Hepatocyte (in vitro differentiated cells): ENCODE measurements at regions not wholly inside any gene's neighbourhood (a gene's known extent, or its start where the extent isn't known, plus 50 kb on each side); places are given as distances from the start of the nearest gene placed in this dataset.
"Not testable (repeated sequence)": the region's sequence is repeated elsewhere in the genome, so short reads cannot be mapped to it uniquely, and the experiment has no call there.

ENCODE experiments used
- DNase-seq: peaks from one replicate; pipeline ENCODE4 v3.0.0-alpha.2; 2016; ENCODE audit warnings: low spot score
- H2AFZ ChIP-seq: fragments of 200-600 bp; sonication (generic); 2 replicates; pipeline ENCODE4 v1.6.0; 2016; ENCODE audit warnings: antibody characterized with exemption, mild to moderate bottlenecking
- H3K27ac ChIP-seq: fragments of 200-600 bp; sonication (generic); 2 replicates; pipeline ENCODE4 v1.5.1; 2016; ENCODE audit warnings: mild to moderate bottlenecking
- H3K27me3 ChIP-seq: fragments of 200-600 bp; sonication (generic); 2 replicates; pipeline ENCODE4 v1.6.1; 2016
- H3K36me3 ChIP-seq: fragments of 200-600 bp; sonication (generic); replicated peaks from 2 replicates; pipeline ENCODE4 v1.5.1; 2016; ENCODE audit warnings: low read depth; ENCODE audit not compliant: insufficient read depth
- H3K4me1 ChIP-seq: fragments of 200-600 bp; sonication (generic); 2 replicates; pipeline ENCODE4 v1.5.1; 2016; ENCODE audit warnings: mild to moderate bottlenecking, moderate library complexity; ENCODE audit not compliant: insufficient read depth
- H3K4me2 ChIP-seq: fragments of 200-600 bp; sonication (generic); 2 replicates; pipeline ENCODE4 v1.6.0; 2016
- H3K4me3 ChIP-seq: fragments of 200-600 bp; sonication (generic); 2 replicates; pipeline ENCODE4 v1.5.1; 2016; ENCODE audit warnings: mild to moderate bottlenecking
- H3K79me2 ChIP-seq: fragments of 200-600 bp; sonication (generic); 2 replicates; pipeline ENCODE4 v1.6.0; 2017; ENCODE audit warnings: mild to moderate bottlenecking
- H3K9me2 ChIP-seq: fragments of 200-600 bp; sonication (generic); replicated peaks from 2 replicates; pipeline ENCODE4 v1.6.0; 2017; ENCODE audit warnings: mild to moderate bottlenecking; ENCODE audit not compliant: insufficient read depth
- H3K9me3 ChIP-seq: fragments of 200-600 bp; sonication (generic); 2 replicates; pipeline ENCODE4 v1.5.1; 2016; ENCODE audit warnings: low read depth, mild to moderate bottlenecking
- H4K20me1 ChIP-seq: fragments of 200-600 bp; sonication (generic); 2 replicates; pipeline ENCODE4 v1.6.0; 2016; ENCODE audit warnings: mild to moderate bottlenecking; ENCODE audit not compliant: insufficient read depth, poor library complexity, severe bottlenecking
- CTCF ChIP-seq: fragments of 200-600 bp; sonication (generic); IDR thresholded peaks from 2 replicates; pipeline ENCODE4 v1.5.1; 2016; ENCODE audit warnings: antibody characterized with exemption, mild to moderate bottlenecking; ENCODE audit not compliant: poor library complexity
- EZH2 ChIP-seq: fragments of 200-600 bp; sonication (generic); IDR thresholded peaks from 2 replicates; pipeline ENCODE4 v1.6.1; 2016; ENCODE audit warnings: antibody characterized with exemption, mild to moderate bottlenecking, borderline replicate concordance
- EZH2phosphoT487 ChIP-seq: fragments of 200-600 bp; sonication (generic); IDR thresholded peaks from one replicate; pipeline ENCODE4 v1.6.1; 2018; ENCODE audit warnings: antibody characterized with exemption, mild to moderate bottlenecking, low read depth, moderate library complexity; ENCODE audit not compliant: unreplicated experiment, severe bottlenecking
- WGBS: methylation state at CpG from one replicate; pipeline ENCODE4 v1.1.6; 2016; ENCODE audit warnings: low lambda C conversion rate; ENCODE audit errors: missing lambda C conversion rate; 5-methylcytosine and 5-hydroxymethylcytosine counted together

DNA sequence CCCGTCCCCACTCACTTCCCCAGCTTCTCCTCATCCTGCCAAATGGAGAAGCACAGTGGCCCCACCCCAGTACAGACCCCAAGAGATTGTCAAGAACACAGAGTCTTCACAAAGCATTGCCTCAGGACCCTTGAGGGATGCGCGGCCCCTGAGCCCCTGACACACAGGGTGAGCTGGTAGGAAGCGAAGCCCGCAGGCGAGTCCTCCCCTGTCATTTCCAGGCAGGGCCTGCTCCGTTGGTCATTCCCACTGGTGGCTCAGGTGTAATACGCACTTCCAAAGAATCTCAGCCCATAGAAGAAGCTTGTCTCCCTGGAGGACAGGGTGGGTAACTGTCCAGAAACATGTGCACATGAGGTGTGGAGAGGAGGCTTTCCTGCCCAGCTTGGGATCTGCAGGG, 404.2 kb downstream of the THBS2 start:
- no peak for TF ChIP-seq CTCF
- TF ChIP-seq EZH2phosphoT487 = no peak
- TF ChIP-seq EZH2 = no peak
- Histone ChIP-seq H3K4me1 (peaks cover 3% of the 10 kb centered on the region), H3K4me3 (no peak overlapping the region), H4K20me1 (no peaks in the 10 kb centered on the region), H3K36me3 (no peaks in the 10 kb centered on the region), H3K9me2 (no peaks in the 10 kb centered on the region), H3K79me2 (no peaks in the 10 kb centered on the region), H2AFZ (no peak overlapping the region), H3K9me3 (no peaks in the 10 kb centered on the region), H3K27ac (no peak overlapping the region), H3K27me3 (no peaks in the 10 kb centered on the region), H3K4me2 (no peak overlapping the region)
- no peak for DNase-seq
- 94% methylated on average over 8 of the region's 8 CpGs for WGBS

DNA sequence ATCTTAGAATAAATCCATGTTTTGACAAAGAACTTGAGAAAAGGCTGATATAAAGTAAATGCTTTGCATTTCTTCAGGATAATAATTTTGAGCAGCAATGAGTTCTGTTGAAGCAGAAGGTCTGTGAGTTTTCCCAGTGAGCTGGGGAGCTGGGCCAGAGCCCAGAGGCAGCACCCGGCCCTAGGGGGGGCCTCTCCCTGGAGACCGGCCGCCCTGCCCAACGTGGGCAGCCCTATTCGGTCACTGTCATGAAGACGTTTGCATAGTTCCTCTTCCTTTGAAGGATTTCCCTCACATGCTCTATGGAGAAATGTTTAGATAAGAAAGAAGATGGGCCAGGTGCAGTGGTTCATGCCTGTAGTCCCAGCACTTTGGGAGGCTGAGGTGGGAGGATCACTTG, 404.8 kb downstream of the THBS2 start:
- Histone ChIP-seq H3K4me3 (no peak overlapping the region), H3K9me2 (no peaks in the 10 kb centered on the region), H3K4me2 (no peak overlapping the region), H3K79me2 (no peaks in the 10 kb centered on the region), H4K20me1 (no peaks in the 10 kb centered on the region), H3K4me1 (peaks cover 3% of the 10 kb centered on the region), H3K9me3 (no peaks in the 10 kb centered on the region), H3K36me3 (no peaks in the 10 kb centered on the region), H2AFZ (no peak overlapping the region), H3K27ac (no peak overlapping the region), H3K27me3 (no peaks in the 10 kb centered on the region)
- DNase-seq = no peak
- TF ChIP-seq EZH2phosphoT487 (no peak), CTCF (no peak), EZH2 (no peak)
- WGBS = 66% methylated on average over 6 of the region's 6 CpGs

DNA sequence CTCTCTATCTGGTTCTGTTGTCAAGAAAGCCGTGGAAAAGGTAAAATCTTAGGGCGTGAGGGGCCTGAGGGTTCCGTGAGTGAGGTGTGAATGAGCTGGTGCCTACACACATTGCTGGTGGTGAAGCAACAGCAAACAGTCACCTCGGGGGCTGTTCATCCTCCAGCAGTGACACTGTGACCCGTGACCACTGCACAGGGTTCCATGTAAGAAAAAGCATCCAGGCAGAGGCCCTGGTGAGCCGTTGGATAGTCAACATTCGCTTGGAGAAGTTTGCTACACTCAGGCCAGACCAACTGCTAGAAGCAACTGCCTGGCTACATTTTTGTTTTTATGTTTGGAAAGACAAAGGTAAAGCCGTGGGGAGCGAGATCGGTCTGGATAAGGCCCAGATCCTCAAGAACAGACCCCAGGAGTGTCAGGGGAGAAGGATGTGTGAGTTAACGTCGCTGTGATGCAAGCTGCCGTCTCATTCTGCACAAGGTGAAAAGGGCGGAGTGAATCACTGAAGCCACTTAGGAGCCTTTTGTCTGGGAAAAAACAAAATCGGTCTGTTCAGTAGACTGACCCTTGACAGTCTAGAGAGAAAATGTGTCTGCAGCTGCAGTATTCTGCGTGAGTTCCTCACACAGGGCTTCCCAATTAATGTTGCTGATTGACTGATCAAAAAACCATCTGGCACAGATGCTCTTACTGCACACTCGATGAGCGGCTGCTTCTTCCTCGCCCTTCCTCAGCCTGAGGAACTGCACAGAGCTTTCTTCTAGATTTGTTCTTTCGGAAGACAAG, 404.0 kb downstream of the SMOC2 start:
- Histone ChIP-seq H3K36me3 (no peaks in the 10 kb centered on the region), H3K79me2 (no peaks in the 10 kb centered on the region), H3K4me1 (no peaks in the 10 kb centered on the region), H3K4me3 (no peak overlapping the region), H3K9me3 (no peaks in the 10 kb centered on the region), H2AFZ (no peak overlapping the region), H3K9me2 (no peaks in the 10 kb centered on the region), H3K27ac (no peak overlapping the region), H4K20me1 (no peaks in the 10 kb centered on the region), H3K27me3 (no peaks in the 10 kb centered on the region), H3K4me2 (no peak overlapping the region)
- TF ChIP-seq EZH2 (no peak), CTCF (no peak), EZH2phosphoT487 (no peak)
- WGBS = 79% methylated on average over 20 of the region's 20 CpGs
- no peak for DNase-seq

DNA sequence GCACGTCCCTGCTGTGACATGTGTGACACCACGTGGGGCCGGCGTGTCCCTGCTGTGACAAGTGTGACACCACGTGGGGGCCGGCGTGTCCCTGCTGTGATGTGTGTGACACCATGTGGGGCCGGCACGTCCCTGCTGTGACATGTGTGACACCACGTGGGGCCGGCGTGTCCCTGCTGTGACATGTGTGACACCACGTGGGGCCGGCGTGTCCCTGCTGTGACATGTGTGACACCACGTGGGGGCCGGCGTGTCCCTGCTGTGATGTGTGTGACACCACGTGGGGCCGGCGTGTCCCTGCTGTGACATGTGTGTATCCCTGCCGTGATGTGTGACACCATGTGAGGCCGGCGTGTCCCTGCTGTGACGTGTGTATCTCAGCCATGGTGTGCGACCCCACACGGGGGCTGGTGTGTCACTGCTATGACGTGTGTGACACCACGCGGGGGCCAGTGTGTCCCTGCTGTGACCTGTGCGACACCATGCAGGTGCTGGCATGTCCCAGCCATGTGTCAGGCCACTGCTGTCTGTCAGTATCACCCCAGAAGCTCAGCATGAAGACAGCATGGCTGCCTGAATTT, 401.7 kb downstream of the SMOC2 start:
- WGBS = 97% methylated on average over 15 of the region's 31 CpGs
- H3K4me2 ChIP-seq, H3K4me3 ChIP-seq, H3K9me2 ChIP-seq, H3K9me3 ChIP-seq, H3K27me3 ChIP-seq, H4K20me1 ChIP-seq, H3K27ac ChIP-seq, H3K36me3 ChIP-seq, H2AFZ ChIP-seq, H3K4me1 ChIP-seq, H3K79me2 ChIP-seq, DNase-seq: not testable (repeated sequence)
